HEK293 (cell line): ENCODE measurements at regions not wholly inside any gene's neighbourhood (a gene's known extent, or its start where the extent isn't known, plus 50 kb on each side); places are given as distances from the start of the nearest gene placed in this dataset.

Experiments
- CTCF ChIA-PET: fragments of 350-600 bp; formaldehyde crosslinking; extraction: SDS; loops from one replicate; lab custom pipeline; 2021; ENCODE audit warnings: antibody characterized with exemption; lab: Yijun Ruan, JAX
- POLR2A ChIA-PET: fragments of 300-600 bp; formaldehyde crosslinking; extraction: SDS; loops from one replicate; lab custom pipeline; 2020; ENCODE audit warnings: antibody characterized with exemption, inconsistent platforms; lab: Yijun Ruan, JAX
- H3K27ac ChIP-seq: fragments of 200-500 bp; sonication (Bioruptor generic); 2 replicates; pipeline ENCODE4 v1.5.1; 2014; ENCODE audit warnings: low read depth, low read length, control low read depth, inconsistent platforms; ENCODE audit errors: extremely low read depth
- H3K36me3 ChIP-seq, 2 experiments: fragments of 200-500 bp in 1 of 2; sonication (Bioruptor generic) in 1 of 2; 1 replicate in 1 of 2; 2 replicates in 1 of 2; pipeline ENCODE4 v1.5.1; 2014 to 2017; ENCODE audit warnings: inconsistent platforms in 2 of 2, low read length in 2 of 2; ENCODE audit not compliant: control insufficient read depth in 2 of 2, insufficient read depth in 1 of 2
- H3K4me1 ChIP-seq: fragments of 200-500 bp; sonication (Bioruptor generic); 2 replicates; pipeline ENCODE4 v1.5.1; 2014; ENCODE audit warnings: mild to moderate bottlenecking, low read length, inconsistent platforms; ENCODE audit not compliant: control insufficient read depth, insufficient read depth
- H3K4me3 ChIP-seq: 2 replicates; pipeline ENCODE4 v1.5.1; 2011; ENCODE audit warnings: low read depth, mild to moderate bottlenecking, control low read depth, low read length, moderate library complexity
- H3K9me3 ChIP-seq: fragments of 200-500 bp; sonication (Bioruptor generic); 2 replicates; pipeline ENCODE4 v1.5.1; 2014; ENCODE audit warnings: low read depth, low read length, inconsistent platforms; ENCODE audit not compliant: control insufficient read depth, insufficient read depth
- EGR2 ChIP-seq: fragments of 450-650 bp; formaldehyde crosslinking; IDR thresholded peaks from 2 replicates; pipeline ENCODE4 v1.5.1; 2016; ENCODE audit warnings: low read depth, missing biosample characterization, missing genetic modification characterization
- GLI2 ChIP-seq: fragments of 450-650 bp; formaldehyde crosslinking; IDR thresholded peaks from 2 replicates; pipeline ENCODE4; 2017; ENCODE audit warnings: missing biosample characterization, missing genetic modification characterization, low read depth, borderline replicate concordance
- HOXA7 ChIP-seq: sonication (generic); formaldehyde crosslinking; IDR thresholded peaks from 2 replicates; pipeline ENCODE4 v1.8.1; 2022; ENCODE audit warnings: missing genetic modification reagents, borderline replicate concordance
- INSM2 ChIP-seq: fragments of 450-650 bp; formaldehyde crosslinking; IDR thresholded peaks from 2 replicates; pipeline ENCODE4 v1.5.1; 2016; ENCODE audit warnings: missing biosample characterization, missing genetic modification characterization
- MYNN ChIP-seq: fragments of 450-650 bp; formaldehyde crosslinking; IDR thresholded peaks from 2 replicates; pipeline ENCODE4 v1.5.1; 2016; ENCODE audit warnings: missing biosample characterization, missing genetic modification characterization, borderline replicate concordance
- RBAK ChIP-seq: fragments of 450-650 bp; formaldehyde crosslinking; IDR thresholded peaks from 2 replicates; pipeline ENCODE4 v1.5.1; 2016; ENCODE audit warnings: missing biosample characterization, missing genetic modification characterization
- REST ChIP-seq: fragments of 450-650 bp; formaldehyde crosslinking; IDR thresholded peaks from 2 replicates; pipeline ENCODE4 v1.5.1; 2016; ENCODE audit warnings: missing biosample characterization, missing genetic modification characterization
- SETDB1 ChIP-seq: IDR thresholded peaks from one replicate; pipeline ENCODE4 v1.6.1; 2017; ENCODE audit warnings: mild to moderate bottlenecking, low read length, moderate library complexity, mixed read lengths; ENCODE audit not compliant: insufficient read length
- TRIM28 ChIP-seq: IDR thresholded peaks from 2 replicates; pipeline ENCODE4 v1.6.1; 2011; ENCODE audit warnings: low read length, control low read depth, borderline replicate concordance
- ZNF112 ChIP-seq: fragments of 450-650 bp; formaldehyde crosslinking; IDR thresholded peaks from 2 replicates; pipeline ENCODE4 v1.5.0; 2017; ENCODE audit warnings: missing biosample characterization, missing genetic modification characterization
- ZNF146 ChIP-seq: fragments of 450-650 bp; formaldehyde crosslinking; IDR thresholded peaks from 2 replicates; pipeline ENCODE4 v1.5.1; 2016; ENCODE audit warnings: missing biosample characterization, missing genetic modification characterization
- ZNF266 ChIP-seq: fragments of 450-650 bp; formaldehyde crosslinking; IDR thresholded peaks from 2 replicates; pipeline ENCODE4 v1.5.1; 2016; ENCODE audit warnings: missing biosample characterization, missing genetic modification characterization, low read depth
- ZNF292 ChIP-seq: fragments of 450-650 bp; formaldehyde crosslinking; IDR thresholded peaks from 2 replicates; pipeline ENCODE4 v1.5.1; 2016; ENCODE audit warnings: low read depth, missing biosample characterization, missing genetic modification characterization, borderline replicate concordance
- ZNF311 ChIP-seq: fragments of 450-650 bp; formaldehyde crosslinking; IDR thresholded peaks from 2 replicates; pipeline ENCODE4 v1.5.1; 2017; ENCODE audit warnings: missing biosample characterization, missing genetic modification characterization, borderline replicate concordance
- ZNF530 ChIP-seq: fragments of 450-650 bp; formaldehyde crosslinking; IDR thresholded peaks from 2 replicates; pipeline ENCODE4 v1.5.1; 2016; ENCODE audit warnings: low read depth, missing biosample characterization, missing genetic modification characterization
- ZNF600 ChIP-seq: fragments of 450-650 bp; formaldehyde crosslinking; IDR thresholded peaks from 2 replicates; pipeline ENCODE4 v1.5.1; 2016; ENCODE audit warnings: missing biosample characterization, missing genetic modification characterization
- ZNF626 ChIP-seq: fragments of 450-650 bp; sonication (Bioruptor Pico); formaldehyde crosslinking; IDR thresholded peaks from 2 replicates; pipeline ENCODE4 v1.5.1; 2018; ENCODE audit warnings: missing biosample characterization, missing genetic modification characterization, inconsistent platforms
- ZNF692 ChIP-seq: fragments of 450-650 bp; formaldehyde crosslinking; IDR thresholded peaks from 2 replicates; pipeline ENCODE4 v1.5.1; 2016; ENCODE audit warnings: missing biosample characterization, missing genetic modification characterization
- ZNF704 ChIP-seq: fragments of 450-650 bp; formaldehyde crosslinking; IDR thresholded peaks from 2 replicates; pipeline ENCODE4 v1.5.1; 2016; ENCODE audit warnings: missing biosample characterization, missing genetic modification characterization
- ZNF707 ChIP-seq: fragments of 450-650 bp; formaldehyde crosslinking; IDR thresholded peaks from 2 replicates; pipeline ENCODE4 v1.5.1; 2016; ENCODE audit warnings: missing biosample characterization, missing genetic modification characterization

- no peak for TF ChIP-seq INSM2
These were observed 75.8 kb upstream of the GPC1 start (continued) for GRCh38 chr2:240359695-240360094.

- TF ChIP-seq MYNN (tag by site-specific recombination) (no peak), TRIM28 (peak; percentile 94; the same call in 1 of the 2 replicates), ZNF146 (tag by site-specific recombination) (no peak), RBAK (tag by site-specific recombination) (no peak), ZNF692 (tag by site-specific recombination) (no peak), SETDB1 (peak; percentile 97), ZNF311 (tag by site-specific recombination) (no peak), ZNF707 (tag by site-specific recombination) (no peak)
- H3K27ac ChIP-seq, result no peak overlapping the region
- H3K9me3 ChIP-seq, result no peaks in the 10 kb centered on the region; the same call in 1 of the 2 replicates
- CTCF ChIA-PET, result no interaction called here
- POLR2A ChIA-PET, result no interaction called here
- no peak overlapping the region for H3K4me3 ChIP-seq
- H3K36me3 ChIP-seq, result no peaks in the 10 kb centered on the region
- H3K4me1 ChIP-seq, result no peaks in the 10 kb centered on the region
These were observed 74.6 kb upstream of the GPC1 start for GRCh38 chr2:240360645-240361475.

GRCh38 chr2:240362216-240362755, 73.2 kb upstream of the GPC1 start:
- Histone ChIP-seq H3K27ac (no peak overlapping the region), H3K36me3 (no peaks in the 10 kb centered on the region), H3K9me3 (no peaks in the 10 kb centered on the region; the same call in 1 of the 2 replicates), H3K4me3 (no peak overlapping the region), H3K4me1 (no peaks in the 10 kb centered on the region)
- POLR2A ChIA-PET, result no interaction called here
- no peak for TF ChIP-seq ZNF704
- TF ChIP-seq HOXA7 (CRISPR knock-in tag), result no peak
- TF ChIP-seq EGR2 (tag by site-specific recombination), result no peak
- no peak for TF ChIP-seq ZNF600 (tag by site-specific recombination)
- no peak for TF ChIP-seq REST (tag by site-specific recombination)
- TF ChIP-seq ZNF692 (tag by site-specific recombination), result no peak
- TF ChIP-seq ZNF266 (tag by site-specific recombination), result no peak
- TF ChIP-seq ZNF530 (tag by site-specific recombination), result no peak
- no peak for TF ChIP-seq GLI2 (tag by site-specific recombination)
- TF ChIP-seq ZNF292 (tag by site-specific recombination), result no peak
- TF ChIP-seq ZNF112 (tag by site-specific recombination), result no peak
- no peak for TF ChIP-seq ZNF626 (tag by site-specific recombination)
- CTCF ChIA-PET, result interaction anchor here (0.6 kb wide), 1 partner anchor 16 kb away, joined by 3 read pairs; no protein-coding TSS in a partner anchor
